Neuronal stem cell (in vitro differentiated cells): ENCODE measurements at regions not wholly inside any gene's neighbourhood (a gene's known extent, or its start where the extent isn't known, plus 50 kb on each side); places are given as distances from the start of the nearest gene placed in this dataset.

Experiments used
- DNase-seq: peaks from one replicate; pipeline ENCODE4 v3.0.0-alpha.2; 2013; ENCODE audit warnings: low spot score
- H2AFZ ChIP-seq: one replicate; pipeline ENCODE4 v1.6.1; 2013; ENCODE audit warnings: mild to moderate bottlenecking, low read length, inconsistent platforms
- H2AK5ac ChIP-seq: 2 replicates; pipeline ENCODE4 v1.6.1; 2013; ENCODE audit warnings: low read depth, mild to moderate bottlenecking, inconsistent platforms, low read length, moderate library complexity, mixed read lengths
- H2BK120ac ChIP-seq: 2 replicates; pipeline ENCODE4 v1.6.1; 2013; ENCODE audit warnings: low read depth, mild to moderate bottlenecking, inconsistent platforms, low read length, moderate library complexity, mixed read lengths
- H2BK12ac ChIP-seq: one replicate; pipeline ENCODE4 v1.6.1; 2013; ENCODE audit warnings: low read length, inconsistent platforms
- H2BK15ac ChIP-seq: 2 replicates; pipeline ENCODE4 v1.6.1; 2013; ENCODE audit warnings: mild to moderate bottlenecking, low read length, inconsistent platforms, mixed read lengths
- H2BK5ac ChIP-seq: one replicate; pipeline ENCODE4 v1.6.1; 2013; ENCODE audit warnings: inconsistent platforms, mild to moderate bottlenecking, low read length, moderate library complexity
- H3K14ac ChIP-seq: one replicate; pipeline ENCODE4 v1.6.1; 2013; ENCODE audit warnings: low read length, inconsistent platforms
- H3K18ac ChIP-seq: 2 replicates; pipeline ENCODE4 v1.6.1; 2013; ENCODE audit warnings: low read length, inconsistent platforms
- H3K23ac ChIP-seq: 2 replicates; pipeline ENCODE4 v1.6.1; 2013; ENCODE audit warnings: low read depth, mild to moderate bottlenecking, mixed read lengths, low read length, inconsistent platforms; ENCODE audit not compliant: poor library complexity
- H3K27ac ChIP-seq: replicated peaks from 3 replicates; pipeline ENCODE4 v1.5.1; 2013; ENCODE audit warnings: low read length, inconsistent platforms
- H3K27me3 ChIP-seq, 3 experiments: 2 replicates each; pipeline ENCODE4 v1.6.1; 2013; ENCODE audit warnings: low read length in 3 of 3, mild to moderate bottlenecking in 2 of 3, inconsistent platforms in 1 of 3, low read depth in 1 of 3, mixed read lengths in 1 of 3, moderate library complexity in 1 of 3; ENCODE audit not compliant: control insufficient read depth in 3 of 3, insufficient read depth in 3 of 3
- H3K36me3 ChIP-seq, 2 donors: replicated peaks in 1 of 2; 2 replicates each; pipeline ENCODE4 v1.6.1; 2013; ENCODE audit warnings: low read length in 2 of 2; ENCODE audit not compliant: control insufficient read depth in 2 of 2, insufficient read depth in 2 of 2
- H3K4ac ChIP-seq: 2 replicates; pipeline ENCODE4 v1.6.1; 2013; ENCODE audit warnings: inconsistent platforms, mild to moderate bottlenecking, low read length, moderate library complexity
- H3K4me1 ChIP-seq, 2 donors: 1 replicate in 1 of 2; 2 replicates in 1 of 2; pipeline ENCODE4 v1.6.1; 2013; ENCODE audit warnings: low read length in 2 of 2, low read depth in 1 of 2; ENCODE audit not compliant: control insufficient read depth in 2 of 2, insufficient read depth in 1 of 2
- H3K4me2 ChIP-seq: one replicate; pipeline ENCODE4 v1.6.1; 2013; ENCODE audit warnings: mild to moderate bottlenecking, low read length, inconsistent platforms; ENCODE audit not compliant: insufficient read depth, poor library complexity, severe bottlenecking
- H3K4me3 ChIP-seq, 2 donors: 2 replicates each; pipeline ENCODE4 v1.5.1; 2013; ENCODE audit warnings: low read length in 2 of 2, mild to moderate bottlenecking in 2 of 2, inconsistent platforms in 1 of 2, moderate library complexity in 1 of 2
- H3K79me1 ChIP-seq: one replicate; pipeline ENCODE4 v1.6.1; 2013; ENCODE audit warnings: low read depth, mild to moderate bottlenecking, inconsistent platforms, low read length, moderate library complexity
- H3K9ac ChIP-seq: one replicate; pipeline ENCODE4 v1.6.1; 2013; ENCODE audit warnings: mild to moderate bottlenecking, low read depth, low read length, inconsistent platforms; ENCODE audit not compliant: poor library complexity
- H3K9me3 ChIP-seq, 2 donors: replicated peaks in 1 of 2; 2 replicates each; pipeline versions ENCODE3 to v1.6.1; 2013; ENCODE audit warnings: low read length in 2 of 2, mild to moderate bottlenecking in 2 of 2, inconsistent platforms in 1 of 2, low read depth in 1 of 2, mixed read lengths in 1 of 2, moderate library complexity in 1 of 2; ENCODE audit not compliant: control insufficient read depth in 2 of 2, insufficient read depth in 1 of 2
- H4K8ac ChIP-seq: one replicate; pipeline ENCODE4 v1.6.1; 2013; ENCODE audit warnings: low read depth, mild to moderate bottlenecking, inconsistent platforms, low read length, moderate library complexity
- H4K91ac ChIP-seq: one replicate; pipeline ENCODE4 v1.6.1; 2013; ENCODE audit warnings: low read length, low read depth, mild to moderate bottlenecking, inconsistent platforms; ENCODE audit not compliant: poor library complexity
- WGBS, 2 donors: extraction: QIAGEN DNeasy Blood & Tissue Kit; methylation state at CpG; one replicate each; pipeline ENCODE4 v1.1.7; 2013; ENCODE audit warnings: missing lambda C conversion rate in 2 of 2, mixed read lengths in 1 of 2; ENCODE audit not compliant: insufficient read length in 2 of 2, insufficient replicate concordance in 1 of 2; ENCODE audit errors: extremely low coverage in 2 of 2; 5-methylcytosine and 5-hydroxymethylcytosine counted together

DNA sequence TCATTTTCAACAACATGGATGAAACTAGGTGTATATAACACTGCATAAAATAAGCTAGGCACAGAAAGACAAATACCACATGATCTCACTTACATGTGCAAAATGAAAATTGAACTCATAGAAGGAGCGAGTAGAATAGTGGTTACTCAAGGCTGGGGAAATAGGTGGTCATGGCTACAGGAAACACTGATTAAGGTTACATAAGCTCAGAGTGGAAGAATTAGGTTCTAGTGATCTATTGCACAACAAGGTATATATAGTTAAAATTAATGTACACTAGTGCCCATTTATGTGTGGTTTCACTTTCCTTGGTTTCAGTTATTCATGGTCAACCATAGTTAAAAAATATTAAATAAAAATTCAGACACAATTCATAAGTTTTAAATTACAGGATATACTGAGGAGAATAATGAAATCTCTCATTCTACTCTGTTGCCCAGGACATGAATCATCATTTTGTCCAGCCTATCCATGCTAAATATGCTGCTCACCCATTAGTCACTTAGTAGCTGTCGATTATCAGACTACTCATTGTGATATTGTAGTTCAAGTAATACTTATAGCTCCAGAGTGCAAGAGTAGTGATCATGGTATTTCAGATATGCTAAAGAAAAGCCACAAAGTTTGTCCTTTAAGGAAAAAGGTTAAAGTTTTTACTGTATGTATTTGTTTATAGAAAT lies 1530.9 kb upstream of the LRRTM1 start:
- no peak overlapping the region for H2BK12ac ChIP-seq
- DNase-seq, result no peak
- no peaks in the 10 kb centered on the region for H3K27me3 ChIP-seq
- H3K14ac ChIP-seq, result no peak overlapping the region
- no peak overlapping the region for H3K4me3 ChIP-seq
- no peak overlapping the region for H2BK15ac ChIP-seq
- no peak overlapping the region for H3K27ac ChIP-seq
- H3K9ac ChIP-seq, result no peak overlapping the region
- H3K4me2 ChIP-seq, result no peak overlapping the region
- H2BK120ac ChIP-seq, result no peak overlapping the region
- H2BK5ac ChIP-seq, result no peak overlapping the region
- H3K36me3 ChIP-seq, result no peaks in the 10 kb centered on the region
- no peaks in the 10 kb centered on the region for H3K79me1 ChIP-seq
- no peak overlapping the region for H2AK5ac ChIP-seq
- H2AFZ ChIP-seq, result no peak overlapping the region
- no peak overlapping the region for H3K4ac ChIP-seq
- no peaks in the 10 kb centered on the region for H3K9me3 ChIP-seq
- H3K23ac ChIP-seq, result no peak overlapping the region
- no peak overlapping the region for H3K18ac ChIP-seq
- no peak overlapping the region for H4K8ac ChIP-seq
- H4K91ac ChIP-seq, result no peak overlapping the region
- no peaks in the 10 kb centered on the region for H3K4me1 ChIP-seq
- no CpG with 5 or more reads among the region's 2 CpGs for WGBS, 2 donors

DNA sequence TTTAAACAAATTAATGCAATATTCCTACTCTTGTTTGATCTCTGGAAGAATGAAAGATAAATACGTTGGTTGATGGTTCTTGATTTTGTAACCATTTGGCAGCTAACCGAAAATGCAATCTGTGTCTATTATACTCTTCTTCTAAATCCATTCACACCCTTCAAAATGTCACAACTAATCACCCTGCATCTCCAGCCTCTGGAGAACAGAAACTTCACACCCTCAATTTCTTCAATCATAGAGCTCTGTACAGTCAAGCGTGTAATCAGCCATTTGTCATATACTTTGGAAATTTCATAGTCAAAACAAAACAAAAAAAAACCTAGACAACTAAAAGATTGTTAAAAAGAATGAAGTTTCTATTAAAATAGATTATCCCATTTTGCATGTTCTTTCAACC lies 1482.3 kb upstream of the LRRTM1 start:
- Histone ChIP-seq H3K14ac (no peak overlapping the region), H2AK5ac (no peak overlapping the region), H3K9ac (no peak overlapping the region), H3K4me1 (no peaks in the 10 kb centered on the region), H3K4ac (no peak overlapping the region), H3K36me3 (no peaks in the 10 kb centered on the region), H3K27ac (no peak overlapping the region), H2AFZ (no peak overlapping the region), H2BK15ac (no peak overlapping the region), H3K4me3 (no peak overlapping the region), H3K18ac (no peak overlapping the region), H2BK5ac (no peak overlapping the region), H3K23ac (no peak overlapping the region), H2BK120ac (no peak overlapping the region), H2BK12ac (no peak overlapping the region), H3K4me2 (no peak overlapping the region), H3K79me1 (no peaks in the 10 kb centered on the region), H3K9me3 (no peaks in the 10 kb centered on the region), H4K8ac (no peak overlapping the region), H4K91ac (no peak overlapping the region), H3K27me3 (no peaks in the 10 kb centered on the region)
- no peak for DNase-seq
- no CpG with 5 or more reads among the region's 3 CpGs for WGBS, 2 donors

DNA sequence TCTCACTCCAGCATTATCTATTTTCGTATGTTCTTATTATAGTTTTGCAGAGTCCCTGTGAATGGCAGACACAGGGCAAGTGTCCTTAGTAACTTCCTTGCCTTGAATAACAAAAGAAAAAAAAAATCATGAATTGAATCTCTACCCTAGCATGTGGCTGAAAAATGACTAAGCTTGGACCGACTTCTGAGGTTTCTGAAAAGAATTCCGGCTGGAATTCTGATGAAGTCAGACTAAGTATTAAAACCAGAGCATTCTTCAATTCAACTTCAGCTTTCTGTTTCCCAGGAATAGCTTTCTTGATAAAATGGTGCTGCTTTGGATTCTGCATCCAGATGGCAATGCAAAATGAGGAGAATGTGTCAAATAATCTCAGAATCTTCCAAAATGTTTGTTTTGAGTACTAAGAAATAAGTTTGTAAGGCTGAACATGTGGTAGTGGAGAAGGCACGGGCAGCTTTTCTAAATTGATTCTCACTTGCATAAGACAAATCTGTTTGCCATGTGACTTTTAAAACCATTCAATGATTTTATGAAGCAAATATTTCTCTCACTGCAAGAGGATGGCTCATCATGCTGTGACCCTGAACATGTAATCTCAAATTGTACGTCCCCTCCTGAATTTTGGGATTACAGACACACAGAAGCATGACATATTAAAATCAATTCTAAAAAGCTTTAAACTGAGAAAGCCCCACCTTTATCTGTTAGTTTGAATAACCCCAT lies 1462.8 kb upstream of the LRRTM1 start:
- H4K8ac ChIP-seq, result no peak overlapping the region
- H3K23ac ChIP-seq, result no peak overlapping the region
- H3K27ac ChIP-seq, result no peak overlapping the region
- no peak overlapping the region for H2BK120ac ChIP-seq
- H3K4me3 ChIP-seq, result no peak overlapping the region
- no CpG with 5 or more reads among the region's 5 CpGs for WGBS, 2 donors
- H3K79me1 ChIP-seq, result no peaks in the 10 kb centered on the region
- no peak overlapping the region for H2AK5ac ChIP-seq
- no peaks in the 10 kb centered on the region for H3K4me1 ChIP-seq
- no peak overlapping the region for H3K4ac ChIP-seq
- no peak overlapping the region for H2BK12ac ChIP-seq
- no peak overlapping the region for H3K4me2 ChIP-seq
- H3K36me3 ChIP-seq, result no peaks in the 10 kb centered on the region
- no peak overlapping the region for H3K14ac ChIP-seq
- H4K91ac ChIP-seq, result no peak overlapping the region
- no peak for DNase-seq
- H2BK15ac ChIP-seq, result no peak overlapping the region
- H3K9me3 ChIP-seq, result no peaks in the 10 kb centered on the region
- H3K9ac ChIP-seq, result no peak overlapping the region
- H3K18ac ChIP-seq, result no peak overlapping the region
- H2AFZ ChIP-seq, result no peak overlapping the region
- no peak overlapping the region for H2BK5ac ChIP-seq
- H3K27me3 ChIP-seq, result no peaks in the 10 kb centered on the region

DNA sequence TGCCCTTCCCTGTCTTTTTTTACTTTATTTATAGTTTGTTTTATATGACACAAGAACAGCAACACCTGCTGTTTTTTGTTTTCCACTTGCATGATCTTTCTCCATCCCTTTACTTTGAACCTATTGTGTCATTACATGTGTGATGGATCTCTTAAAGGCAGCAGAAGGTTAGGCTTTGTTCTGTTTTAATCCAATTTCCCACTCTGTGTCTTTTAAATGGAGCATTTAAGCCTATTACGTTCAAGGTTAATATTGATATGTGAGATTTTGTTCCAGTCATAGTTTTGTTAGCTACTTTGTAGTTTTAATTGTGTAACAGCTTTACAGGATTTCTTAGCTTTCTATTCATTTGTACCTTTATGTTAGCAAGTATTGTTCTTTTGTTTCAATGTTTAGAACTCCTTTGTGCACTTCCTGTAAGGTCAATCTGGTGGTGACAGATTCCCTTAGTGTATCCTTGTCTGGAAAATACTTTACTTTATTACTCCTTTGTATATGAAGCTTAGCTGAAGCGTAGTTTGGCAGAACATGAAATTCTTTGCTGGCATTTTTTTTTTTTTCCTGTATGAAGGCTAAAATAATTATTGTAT lies 1443.0 kb upstream of the LRRTM1 start:
- WGBS, 2 donors, result no CpG with 5 or more reads among the region's 2 CpGs
- Histone ChIP-seq H2BK12ac (no peak overlapping the region), H3K9me3 (no peaks in the 10 kb centered on the region), H2AFZ (no peak overlapping the region), H3K4me2 (no peak overlapping the region), H3K4me3 (no peak overlapping the region), H4K91ac (no peak overlapping the region), H4K8ac (no peak overlapping the region), H3K18ac (no peak overlapping the region), H2BK120ac (no peak overlapping the region), H3K27ac (no peak overlapping the region), H3K27me3 (no peaks in the 10 kb centered on the region), H3K23ac (no peak overlapping the region), H3K36me3 (no peaks in the 10 kb centered on the region), H2BK15ac (no peak overlapping the region), H3K4ac (no peak overlapping the region), H3K9ac (no peak overlapping the region), H3K79me1 (peaks cover under 1% of the 10 kb centered on the region), H2BK5ac (no peak overlapping the region), H3K4me1 (no peaks in the 10 kb centered on the region), H2AK5ac (no peak overlapping the region), H3K14ac (no peak overlapping the region)
- DNase-seq, result no peak
